ENCODE measurements at regions not wholly inside any gene's neighbourhood (a gene's known extent, or its start where the extent isn't known, plus 50 kb on each side); places are given as distances from the start of the nearest gene placed in this dataset.

- no peak for DNase-seq (ENCODE audit: low spot score)
These were observed 54.6 kb upstream of the ARHGAP5 start for GRCh38 chr14:32022525-32022924.

GRCh38 chr14:32022938-32023466 lies 54.1 kb upstream of the ARHGAP5 start:
- DNase-seq (ENCODE audit: low spot score): no peak

GRCh38 chr14:32023540-32023939 lies 53.6 kb upstream of the ARHGAP5 start:
- DNase-seq (ENCODE audit: low spot score): no peak

- no peak for DNase-seq (ENCODE audit: low spot score)
These were observed 49.7 kb upstream of the ARHGAP5 start for GRCh38 chr14:32027255-32027939.
